ENCODE measurements at regions not wholly inside any gene's neighbourhood (a gene's known extent, or its start where the extent isn't known, plus 50 kb on each side); places are given as distances from the start of the nearest gene placed in this dataset.

DNA sequence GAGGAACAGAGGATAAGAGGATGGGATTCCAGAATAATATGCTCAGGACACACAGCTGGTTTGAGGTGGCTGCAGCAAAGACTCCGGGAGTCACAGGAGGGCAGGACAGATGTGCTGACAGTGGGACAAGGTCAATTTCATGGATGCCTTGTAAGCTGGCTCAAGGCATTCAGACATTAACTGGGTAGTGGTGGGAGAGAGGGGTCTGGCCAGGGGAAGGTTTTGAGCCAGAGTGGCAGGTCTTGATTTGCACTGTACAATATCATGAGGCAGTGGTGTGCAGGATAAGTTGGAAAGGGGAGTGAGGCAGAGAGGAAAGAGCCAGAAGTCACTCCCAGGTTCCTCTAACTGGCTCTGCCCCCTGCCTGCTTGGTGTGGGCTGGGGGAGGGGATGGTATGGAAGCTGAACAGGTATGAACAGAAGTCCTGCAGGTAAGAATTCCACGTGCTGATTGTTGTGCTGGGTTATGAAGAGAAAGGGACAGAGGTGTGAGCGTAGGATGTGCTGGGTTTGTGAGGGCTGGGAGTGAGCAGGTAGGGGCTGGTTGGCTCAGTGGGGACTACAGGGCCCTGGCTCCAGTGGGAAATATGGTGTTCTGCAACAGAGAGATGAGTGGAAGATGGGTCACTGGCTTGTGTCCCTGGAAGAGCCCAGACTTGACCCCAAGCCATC is 141.7 kb upstream of the COPS8 start:
- TF ChIP-seq EZH2 (IDR thresholded peaks at IDR 0.05) = no peak
- TF ChIP-seq POLR2AphosphoS5 (IDR thresholded peaks at IDR 0.05; ENCODE audit: borderline replicate concordance, low read depth, low read length) = no peak
- no peak for TF ChIP-seq FOXP2 (optimal IDR thresholded peaks at IDR 0.05; ENCODE audit: control extremely low read depth, extremely low read length, insufficient read depth)
